Kidney (tissue), 13 donors: ENCODE measurements at regions not wholly inside any gene's neighbourhood (a gene's known extent, or its start where the extent isn't known, plus 50 kb on each side); places are given as distances from the start of the nearest gene placed in this dataset.

Experiments used
- DNase-seq, 5 donors: peaks; one replicate each; pipeline ENCODE4 v3.0.0-alpha.2; 2013 to 2020
- FAIRE-seq: peaks from 2 replicates; lab custom pipeline; 2012; peaks lifted over from hg19 to GRCh38; lab: Jason Lieb, UNC
- H3K27ac ChIP-seq, 2 donors: one replicate each; pipeline ENCODE4 v1.7.0; 2013; ENCODE audit warnings: low read depth in 2 of 2, low read length in 2 of 2, inconsistent platforms in 1 of 2
- H3K27me3 ChIP-seq: one replicate; pipeline ENCODE4 v1.7.1; 2013; ENCODE audit warnings: low read length, inconsistent platforms; ENCODE audit not compliant: control insufficient read depth, insufficient read depth
- H3K36me3 ChIP-seq, 3 donors: one replicate each; pipeline versions ENCODE4 v1.7.0 to v1.7.1; 2013; ENCODE audit warnings: low read length in 3 of 3, control low read depth in 1 of 3, inconsistent platforms in 1 of 3; ENCODE audit not compliant: insufficient read depth in 3 of 3, control insufficient read depth in 2 of 3
- H3K4me1 ChIP-seq, 3 donors: one replicate each; pipeline versions ENCODE4 v1.7.0 to v1.7.1; 2013; ENCODE audit warnings: low read length in 3 of 3, inconsistent platforms in 1 of 3, low read depth in 1 of 3; ENCODE audit not compliant: control insufficient read depth in 2 of 3, insufficient read depth in 2 of 3
- H3K4me3 ChIP-seq, 3 donors: one replicate each; pipeline versions ENCODE4 v1.7.0 to v1.8.1; 2013; ENCODE audit warnings: low read length in 3 of 3, control low read depth in 1 of 3, inconsistent platforms in 1 of 3
- H3K9ac ChIP-seq, 3 donors: one replicate each; pipeline versions ENCODE4 v1.7.0 to v1.7.1; 2013; ENCODE audit warnings: low read length in 3 of 3, control low read depth in 1 of 3, inconsistent platforms in 1 of 3
- H3K9me3 ChIP-seq, 3 donors: one replicate each; pipeline versions ENCODE4 v1.7.0 to v1.7.1; 2013; ENCODE audit warnings: low read length in 3 of 3, control low read depth in 1 of 3, inconsistent platforms in 1 of 3; ENCODE audit not compliant: control insufficient read depth in 2 of 3, insufficient read depth in 1 of 3
- intact Hi-C: fragments of 100-400 bp; cut with DNase I; formaldehyde crosslinking; loops from one replicate; pipeline ENCODE4 v1.11.1; 2022
- TF ChIP-seq, protein P1 (sequence below): IDR thresholded peaks from 3 replicates; pipeline ENCODE4 v1.5.1; 2012; ENCODE audit warnings: mild to moderate bottlenecking, moderate library complexity, borderline replicate concordance; ENCODE audit not compliant: insufficient read depth; ENCODE audit errors: extremely low read depth
- donor health status: control.
- donor health status: control.
- donor health status: control.
- donor health status: control.
- donor health status: control.
- donor health status: DM: yes; HTN: yes; CAD: no.
- donor health status: Normal renal cell carcinoma (clear cell type).

DNA sequence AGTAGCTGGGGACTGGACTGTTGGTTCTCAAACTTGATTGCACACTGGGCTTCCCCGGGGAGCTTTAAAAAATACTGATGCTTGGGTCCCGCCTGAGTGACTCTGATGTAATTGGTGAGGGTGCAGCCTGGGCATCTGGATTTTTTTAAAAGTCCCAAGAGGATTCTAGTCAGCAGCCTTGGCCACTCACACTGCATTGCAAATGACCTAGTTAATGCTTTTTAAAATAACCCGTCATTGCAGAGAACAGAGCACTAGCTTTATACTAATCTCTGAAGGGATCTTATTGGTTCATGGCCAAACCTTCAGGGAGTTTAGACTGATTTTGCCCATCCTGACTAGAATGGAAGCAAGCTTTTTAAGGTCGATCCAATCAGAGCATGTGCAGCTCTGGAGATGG lies 310.6 kb upstream of the PROK2 start:
- Histone ChIP-seq H3K27ac (no peak overlapping the region), H3K4me1 (no peaks in the 10 kb centered on the region), H3K9me3 (no peaks in the 10 kb centered on the region), H3K9ac (no peak overlapping the region), H3K36me3 (no peaks in the 10 kb centered on the region), H3K27me3 (no peaks in the 10 kb centered on the region), H3K4me3 (no peak overlapping the region)
- DNase-seq (no peak), FAIRE-seq (no peak)
- TF ChIP-seq, protein P1, sequence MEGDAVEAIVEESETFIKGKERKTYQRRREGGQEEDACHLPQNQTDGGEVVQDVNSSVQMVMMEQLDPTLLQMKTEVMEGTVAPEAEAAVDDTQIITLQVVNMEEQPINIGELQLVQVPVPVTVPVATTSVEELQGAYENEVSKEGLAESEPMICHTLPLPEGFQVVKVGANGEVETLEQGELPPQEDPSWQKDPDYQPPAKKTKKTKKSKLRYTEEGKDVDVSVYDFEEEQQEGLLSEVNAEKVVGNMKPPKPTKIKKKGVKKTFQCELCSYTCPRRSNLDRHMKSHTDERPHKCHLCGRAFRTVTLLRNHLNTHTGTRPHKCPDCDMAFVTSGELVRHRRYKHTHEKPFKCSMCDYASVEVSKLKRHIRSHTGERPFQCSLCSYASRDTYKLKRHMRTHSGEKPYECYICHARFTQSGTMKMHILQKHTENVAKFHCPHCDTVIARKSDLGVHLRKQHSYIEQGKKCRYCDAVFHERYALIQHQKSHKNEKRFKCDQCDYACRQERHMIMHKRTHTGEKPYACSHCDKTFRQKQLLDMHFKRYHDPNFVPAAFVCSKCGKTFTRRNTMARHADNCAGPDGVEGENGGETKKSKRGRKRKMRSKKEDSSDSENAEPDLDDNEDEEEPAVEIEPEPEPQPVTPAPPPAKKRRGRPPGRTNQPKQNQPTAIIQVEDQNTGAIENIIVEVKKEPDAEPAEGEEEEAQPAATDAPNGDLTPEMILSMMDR = no peak
- intact Hi-C loops = no loop called here

DNA sequence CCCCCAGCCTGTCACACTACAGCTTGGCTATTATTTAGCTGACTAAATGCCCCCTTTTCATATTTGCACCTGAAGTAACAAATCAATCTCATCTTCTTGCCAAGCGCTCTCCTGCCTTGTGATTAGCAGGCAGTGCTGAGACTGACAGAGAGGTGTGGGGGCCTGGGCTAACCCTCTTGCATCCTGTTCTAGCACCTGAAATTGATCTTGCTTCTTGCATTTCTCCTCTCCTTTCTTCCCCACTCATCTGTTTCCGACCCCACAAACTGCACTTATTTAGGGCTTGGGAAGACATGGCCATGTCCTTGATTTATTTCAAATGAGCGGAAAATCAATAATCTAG lies 309.0 kb upstream of the PROK2 start:
- Histone ChIP-seq H3K4me1 (no peaks in the 10 kb centered on the region), H3K27me3 (no peaks in the 10 kb centered on the region), H3K27ac (no peak overlapping the region), H3K9ac (no peak overlapping the region), H3K9me3 (peaks cover 0 to 1% (median 0%) of the 10 kb centered on the region in 3 donors), H3K36me3 (no peaks in the 10 kb centered on the region), H3K4me3 (no peak overlapping the region)
- TF ChIP-seq, protein P1 = no peak
- DNase-seq = no peak
- no peak for FAIRE-seq
- intact Hi-C loops = no loop called here

DNA sequence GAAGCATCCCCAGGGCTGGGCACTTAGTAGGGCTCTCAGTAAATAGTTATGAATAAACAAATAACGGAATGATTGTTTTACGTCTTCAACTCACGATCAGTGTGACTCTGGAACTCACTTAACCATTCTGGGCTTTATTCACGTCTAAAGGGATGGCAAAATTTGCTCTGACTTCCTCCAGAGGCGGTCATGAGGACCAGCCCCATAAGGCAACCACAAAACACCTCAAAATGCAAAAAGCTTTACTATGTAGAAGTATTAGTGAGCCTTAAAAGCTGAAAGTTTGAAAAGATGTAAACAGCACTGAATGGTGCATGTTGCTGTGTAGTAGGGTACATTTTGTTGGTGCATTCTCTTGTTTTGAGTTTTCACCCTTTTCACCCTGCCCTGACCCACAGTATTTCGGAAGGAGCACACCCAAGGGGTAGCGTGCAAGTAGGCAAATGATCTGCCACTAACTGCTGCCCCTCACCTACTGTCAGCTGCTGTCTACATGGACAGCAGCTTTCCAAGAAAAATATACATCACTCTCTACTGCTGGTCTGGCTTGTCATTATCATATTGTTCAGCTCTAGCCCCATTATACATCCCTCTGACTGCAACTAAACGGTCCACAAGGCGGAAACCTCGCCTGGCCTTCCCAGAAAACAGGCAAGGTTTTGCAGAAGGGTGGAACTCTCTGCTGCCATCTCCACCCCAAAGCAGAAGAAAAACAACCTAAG lies 308.5 kb upstream of the PROK2 start:
- intact Hi-C loops = no loop called here
- TF ChIP-seq, protein P1 = no peak

DNA sequence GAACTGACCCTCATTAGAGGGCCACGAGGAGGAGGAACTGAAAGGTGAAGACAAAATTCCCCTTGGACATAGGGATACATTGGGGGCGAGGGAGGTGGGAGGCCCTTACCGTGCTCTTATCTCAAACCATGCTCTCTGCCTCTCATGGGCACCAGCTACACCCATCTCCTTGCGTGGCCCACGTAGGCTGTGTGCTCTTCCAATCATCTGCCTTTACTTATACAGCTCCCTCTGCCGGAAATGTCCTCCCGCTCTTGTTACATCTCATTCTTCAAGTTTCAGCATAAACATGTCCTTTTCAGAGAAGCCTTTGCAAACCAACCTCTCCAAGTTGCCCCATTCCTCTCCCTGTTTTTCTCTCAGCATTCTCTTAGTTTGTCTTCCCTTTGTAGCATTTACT lies 307.8 kb upstream of the PROK2 start:
- intact Hi-C loops = no loop called here

More for the DNA sequence above, 308.5 kb upstream of the PROK2 start:
- no peak for FAIRE-seq
- DNase-seq = no peak
- Histone ChIP-seq H3K9me3 (peaks cover 0 to 2% (median 0%) of the 10 kb centered on the region in 3 donors), H3K4me3 (no peak overlapping the region), H3K27me3 (no peaks in the 10 kb centered on the region), H3K36me3 (no peaks in the 10 kb centered on the region), H3K27ac (no peak overlapping the region), H3K9ac (no peak overlapping the region), H3K4me1 (no peaks in the 10 kb centered on the region)

More for the DNA sequence above, 307.8 kb upstream of the PROK2 start:
- no peaks in the 10 kb centered on the region for H3K36me3 ChIP-seq
- TF ChIP-seq, protein P1 = no peak
- peaks cover 0 to 2% (median 0%) of the 10 kb centered on the region in 3 donors for H3K9me3 ChIP-seq
- H3K4me1 ChIP-seq = no peaks in the 10 kb centered on the region
- FAIRE-seq (no peak), DNase-seq (no peak)
- H3K9ac ChIP-seq = no peak overlapping the region
- H3K27ac ChIP-seq = no peak overlapping the region
- H3K4me3 ChIP-seq = no peak overlapping the region
- no peaks in the 10 kb centered on the region for H3K27me3 ChIP-seq
